Aorta (tissue), 5 donors: ENCODE measurements at regions not wholly inside any gene's neighbourhood (a gene's known extent, or its start where the extent isn't known, plus 50 kb on each side); places are given as distances from the start of the nearest gene placed in this dataset.
"Not testable (repeated sequence)": the region's sequence is repeated elsewhere in the genome, so short reads cannot be mapped to it uniquely, and the experiment has no call there.

ENCODE experiments used
- ATAC-seq: fragments of 200-7000 bp; cut with Tn5 transposase; one replicate; pipeline ENCODE4 v1.9.1; 2022; ENCODE audit warnings: moderate library complexity; ENCODE audit not compliant: low FRiP score
- DNase-seq, 2 donors: peaks; one replicate each; pipeline ENCODE4 v3.0.0-alpha.2; 2020
- H3K27ac ChIP-seq, 2 donors: one replicate each; pipeline ENCODE4 v1.5.1; 2013; ENCODE audit warnings: low read length in 2 of 2, mild to moderate bottlenecking in 2 of 2, moderate library complexity in 2 of 2, control low read depth in 1 of 2, inconsistent platforms in 1 of 2, low read depth in 1 of 2
- H3K27me3 ChIP-seq, 2 donors: one replicate each; pipeline ENCODE4 v1.6.1; 2013; ENCODE audit warnings: control low read depth in 1 of 2, low read length in 1 of 2, mild to moderate bottlenecking in 1 of 2, moderate library complexity in 1 of 2; ENCODE audit not compliant: insufficient read depth in 2 of 2, control insufficient read depth in 1 of 2
- H3K36me3 ChIP-seq, 2 donors: one replicate each; pipeline ENCODE4 v1.6.1; 2013; ENCODE audit warnings: control low read depth in 1 of 2, low read length in 1 of 2, mild to moderate bottlenecking in 1 of 2; ENCODE audit not compliant: insufficient read depth in 2 of 2, control insufficient read depth in 1 of 2
- H3K4me1 ChIP-seq, 2 donors: one replicate each; pipeline ENCODE4 v1.6.1; 2013; ENCODE audit warnings: low read length in 2 of 2, control low read depth in 1 of 2, mild to moderate bottlenecking in 1 of 2, moderate library complexity in 1 of 2; ENCODE audit not compliant: insufficient read depth in 2 of 2, control insufficient read depth in 1 of 2
- H3K4me3 ChIP-seq, 2 donors: one replicate each; pipeline ENCODE4 v1.5.1; 2013; ENCODE audit warnings: low read length in 2 of 2, control low read depth in 1 of 2, mild to moderate bottlenecking in 1 of 2
- H3K9me3 ChIP-seq: one replicate; pipeline ENCODE4 v1.6.1; 2013; ENCODE audit warnings: mild to moderate bottlenecking, low read length; ENCODE audit not compliant: control insufficient read depth
- WGBS, 2 donors: extraction: QIAGEN DNeasy Blood & Tissue Kit; methylation state at CpG; one replicate each; pipeline ENCODE4 v1.1.7; 2013; 5-methylcytosine and 5-hydroxymethylcytosine counted together
- intact Hi-C, 2 donors: fragments of 100-400 bp; cut with DNase I; formaldehyde crosslinking; loops; one replicate each; pipeline versions ENCODE4 v1.14.2 to v1.15.0; 2022
- donor health status: healthy with polysubstance abuse.
- donor health status: Bipolar disorder and iron deficiency.
- donor health status: DM: no; HTN: no; CAD: no.
- donor health status: DM: no; HTN: no; CAD: no.
- donor health status: DM: yes; HTN: yes; CAD: no.

- not testable (repeated sequence) for DNase-seq
- intact Hi-C loops: loop anchor here in 1 of 2 donors (5.0 to 10.0 kb wide), 4 partner anchors 32 to 305 kb away; partner anchors contain the start of gene STK35
Observed at GRCh38 chr20:1799746-1800145, 95.5 kb upstream of the SIRPA start.

GRCh38 chr20:1798982-1799381 lies 96.2 kb upstream of the SIRPA start:
- H3K4me1 ChIP-seq: no peaks in the 10 kb centered on the region
- ATAC-seq: no peak
- intact Hi-C loops: no loop called here
- H3K36me3 ChIP-seq: no peaks in the 10 kb centered on the region
- WGBS, 2 donors: 54 to 57% methylated on average over 2 of the region's 2 CpGs
- no peaks in the 10 kb centered on the region for H3K27me3 ChIP-seq
- H3K27ac ChIP-seq: no peak overlapping the region
- H3K4me3 ChIP-seq: no peak overlapping the region
- H3K9me3 ChIP-seq: no peaks in the 10 kb centered on the region
- DNase-seq: no peak

More at GRCh38 chr20:1799746-1800145, 95.5 kb upstream of the SIRPA start:
- not testable (repeated sequence) for H3K4me3 ChIP-seq, H3K27ac ChIP-seq, H3K9me3 ChIP-seq, H3K27me3 ChIP-seq, H3K4me1 ChIP-seq, H3K36me3 ChIP-seq, ATAC-seq
- WGBS, 2 donors: 85 to 88% methylated on average over 14 of the region's 14 CpGs

GRCh38 chr20:1793821-1794220 lies 101.4 kb upstream of the SIRPA start:
- Histone ChIP-seq H3K27ac (no peak overlapping the region), H3K27me3 (no peaks in the 10 kb centered on the region), H3K4me1 (no peaks in the 10 kb centered on the region), H3K36me3 (no peaks in the 10 kb centered on the region), H3K4me3 (no peak overlapping the region), H3K9me3 (no peaks in the 10 kb centered on the region)
- intact Hi-C loops: no loop called here
- 90 to 91% methylated on average over 2 of the region's 2 CpGs for WGBS, 2 donors
- ATAC-seq: no peak
- no peak for DNase-seq

GRCh38 chr20:1792274-1792673 lies 102.9 kb upstream of the SIRPA start:
- DNase-seq: no peak
- H3K9me3 ChIP-seq: no peaks in the 10 kb centered on the region
- 61 to 65% methylated on average over 2 of the region's 2 CpGs for WGBS, 2 donors
- no peaks in the 10 kb centered on the region for H3K36me3 ChIP-seq
- no peak for ATAC-seq
- intact Hi-C loops: no loop called here
- no peak overlapping the region for H3K4me3 ChIP-seq
- no peak overlapping the region for H3K27ac ChIP-seq
- no peaks in the 10 kb centered on the region for H3K27me3 ChIP-seq
- no peaks in the 10 kb centered on the region for H3K4me1 ChIP-seq

GRCh38 chr20:1790386-1790785 lies 104.8 kb upstream of the SIRPA start:
- H3K9me3 ChIP-seq: no peaks in the 10 kb centered on the region
- no peaks in the 10 kb centered on the region for H3K36me3 ChIP-seq
- H3K4me3 ChIP-seq: no peak overlapping the region
- no peaks in the 10 kb centered on the region for H3K27me3 ChIP-seq
- no peak overlapping the region for H3K27ac ChIP-seq
- DNase-seq: no peak
- 16 to 19% methylated on average over 3 of the region's 3 CpGs for WGBS, 2 donors
- intact Hi-C loops: no loop called here
- ATAC-seq: no peak
- no peaks in the 10 kb centered on the region for H3K4me1 ChIP-seq

GRCh38 chr20:1788044-1788443 lies 107.2 kb upstream of the SIRPA start:
- ATAC-seq (no peak), DNase-seq (no peak)
- intact Hi-C loops: no loop called here
- WGBS, 2 donors: 80% methylated on average over 4 of the region's 4 CpGs
- Histone ChIP-seq H3K4me1 (no peaks in the 10 kb centered on the region), H3K27me3 (no peaks in the 10 kb centered on the region), H3K36me3 (no peaks in the 10 kb centered on the region), H3K9me3 (no peaks in the 10 kb centered on the region), H3K4me3 (no peak overlapping the region), H3K27ac (no peak overlapping the region)

- Histone ChIP-seq H3K27me3 (no peaks in the 10 kb centered on the region), H3K4me3 (no peak overlapping the region), H3K9me3 (no peaks in the 10 kb centered on the region), H3K27ac (no peak overlapping the region), H3K36me3 (no peaks in the 10 kb centered on the region), H3K4me1 (no peaks in the 10 kb centered on the region)
- no peak for DNase-seq
- intact Hi-C loops: no loop called here
- 42 to 47% methylated on average over 6 of the region's 6 CpGs for WGBS, 2 donors
- no peak for ATAC-seq
Observed at GRCh38 chr20:1786486-1786885, 108.7 kb upstream of the SIRPA start.

- H3K27me3 ChIP-seq: no peaks in the 10 kb centered on the region
Observed at GRCh38 chr20:1784586-1784985, 110.6 kb upstream of the SIRPA start.

GRCh38 chr20:1783245-1783644 lies 112.0 kb upstream of the SIRPA start:
- H3K27ac ChIP-seq: no peak overlapping the region

More at GRCh38 chr20:1784586-1784985, 110.6 kb upstream of the SIRPA start:
- ATAC-seq: no peak
- DNase-seq: no peak
- 70 to 75% methylated on average over 4 of the region's 4 CpGs for WGBS, 2 donors
- no peaks in the 10 kb centered on the region for H3K36me3 ChIP-seq
- intact Hi-C loops: no loop called here
- no peak overlapping the region for H3K4me3 ChIP-seq
- H3K9me3 ChIP-seq: no peaks in the 10 kb centered on the region
- no peak overlapping the region for H3K27ac ChIP-seq
- H3K4me1 ChIP-seq: no peaks in the 10 kb centered on the region

More at GRCh38 chr20:1783245-1783644, 112.0 kb upstream of the SIRPA start:
- Histone ChIP-seq H3K27me3 (no peaks in the 10 kb centered on the region), H3K9me3 (no peaks in the 10 kb centered on the region), H3K4me3 (no peak overlapping the region), H3K4me1 (no peaks in the 10 kb centered on the region), H3K36me3 (no peaks in the 10 kb centered on the region)
- 77% methylated on average over 4 of the region's 4 CpGs for WGBS, 2 donors
- DNase-seq (no peak), ATAC-seq (no peak)
- intact Hi-C loops: no loop called here
